Endometrial microvascular endothelial cells (primary cell): ENCODE measurements at regions not wholly inside any gene's neighbourhood (a gene's known extent, or its start where the extent isn't known, plus 50 kb on each side); places are given as distances from the start of the nearest gene placed in this dataset.
"Not testable (repeated sequence)": the region's sequence is repeated elsewhere in the genome, so short reads cannot be mapped to it uniquely, and the experiment has no call there.

Experiments
- in situ Hi-C: cut with HindIII; loops from 2 replicates; pipeline ENCODE4 v1.10.0; 2017; ENCODE audit warnings: low sequenced_read_pairs, low pct_unique_long_range_greater_than_20kb; ENCODE audit errors: inconsistent ontology term

DNA sequence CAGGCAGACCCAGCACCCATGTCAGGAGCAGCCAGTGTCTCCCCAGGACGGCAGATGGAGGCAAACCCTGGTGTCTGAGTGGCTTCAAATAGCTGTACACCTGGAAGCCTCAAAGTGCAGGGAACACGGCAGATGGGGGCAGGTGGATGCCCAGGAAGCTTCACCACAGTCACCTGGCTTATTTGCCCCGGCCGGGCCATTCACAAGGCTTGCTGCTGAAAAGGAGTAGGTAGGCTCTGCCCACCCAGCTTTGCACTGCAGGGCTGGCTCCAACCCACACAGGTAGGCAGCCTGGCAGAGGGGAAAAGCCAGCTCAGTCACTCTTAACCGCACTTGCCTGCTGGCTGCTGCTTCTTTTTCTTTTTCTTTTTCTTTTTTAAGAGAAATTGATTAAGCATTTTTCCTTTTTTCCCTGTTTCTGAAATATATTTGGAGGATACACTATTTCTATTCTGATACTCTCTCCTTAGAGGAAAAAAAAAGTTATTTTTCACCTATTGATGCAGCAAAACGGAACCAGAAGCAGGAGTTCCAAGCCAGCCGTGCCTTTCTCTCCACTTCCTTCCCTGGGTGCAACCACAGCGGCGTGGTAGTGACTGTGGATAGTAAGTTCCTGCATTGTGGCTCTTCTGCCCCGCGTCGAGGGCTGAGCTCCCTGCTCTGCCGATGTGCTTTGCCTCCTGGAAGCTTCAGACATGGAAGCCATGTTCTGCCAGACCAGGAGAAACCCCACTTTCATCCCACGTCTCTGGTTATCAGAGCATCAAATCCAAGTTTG is 118.3 kb downstream of the KLF6 start:
- in situ Hi-C loops: no loop called here

DNA sequence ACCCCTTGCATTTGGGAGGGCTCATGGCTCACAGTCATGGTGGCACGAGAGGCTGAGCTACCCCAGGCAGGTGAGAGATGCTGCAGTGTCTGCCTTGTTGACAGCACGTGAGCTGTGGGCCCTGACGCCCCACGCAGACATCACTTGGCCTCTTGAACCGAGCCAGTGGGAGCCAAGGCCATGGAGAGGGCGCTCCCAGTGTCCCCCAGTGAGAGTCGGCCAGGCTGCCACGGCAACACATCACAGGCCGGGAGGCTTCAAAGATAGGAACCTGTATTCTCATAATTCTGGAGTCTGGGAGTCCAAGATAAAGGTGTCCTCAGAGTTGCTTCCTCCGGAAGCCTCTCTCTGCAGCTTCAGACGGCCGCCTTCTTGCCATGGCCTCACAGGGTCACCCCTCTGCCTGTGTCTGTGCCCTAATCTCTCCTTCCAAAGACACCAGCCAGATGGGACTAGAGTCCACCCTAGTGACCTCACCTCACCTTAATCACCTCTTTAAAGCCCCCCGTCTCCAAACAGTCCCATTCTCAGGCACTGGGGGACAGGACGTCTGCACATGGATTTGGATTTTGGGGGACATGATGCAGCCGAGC is 119.6 kb downstream of the KLF6 start:
- in situ Hi-C loops: no loop called here

DNA sequence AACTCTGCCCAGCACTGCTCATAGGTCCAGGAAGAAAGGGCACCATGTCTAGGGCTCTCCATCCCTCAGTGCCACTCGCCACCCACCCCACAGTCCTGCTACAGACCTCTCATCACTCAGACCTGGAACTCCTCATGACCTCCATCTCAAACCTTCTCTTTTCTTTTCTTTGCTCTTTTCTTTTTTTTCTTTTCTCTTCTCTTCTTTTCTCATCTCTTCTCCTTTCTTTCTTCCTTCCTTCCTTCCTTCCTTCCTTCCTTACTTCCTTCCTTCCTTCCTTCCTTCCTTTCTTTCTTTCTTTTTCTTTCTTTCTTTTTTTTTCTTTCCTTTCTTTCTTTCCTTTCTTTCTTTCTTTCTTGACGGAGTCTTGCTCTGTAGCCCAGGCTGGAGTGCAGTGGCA is 122.2 kb downstream of the KLF6 start:
- in situ Hi-C loops: no loop called here

DNA sequence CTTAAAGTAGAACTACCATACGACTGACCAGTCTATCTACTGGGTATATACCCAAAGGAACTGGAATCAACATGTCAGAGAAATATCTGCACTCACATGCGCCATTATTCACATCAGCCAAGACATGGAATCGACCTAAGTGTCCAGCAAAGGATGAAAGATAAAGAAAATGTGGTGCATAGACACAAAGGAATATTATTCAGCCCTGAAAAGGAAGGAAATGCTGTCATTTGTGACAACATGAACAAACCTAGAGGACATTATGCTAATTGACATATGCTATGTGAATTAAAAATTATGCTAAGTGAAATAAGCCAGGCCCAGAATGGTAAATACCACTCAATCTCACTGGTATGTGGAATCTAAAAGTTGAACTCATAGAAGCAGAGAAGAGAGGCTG is 123.7 kb downstream of the KLF6 start:
- in situ Hi-C loops: no loop called here

DNA sequence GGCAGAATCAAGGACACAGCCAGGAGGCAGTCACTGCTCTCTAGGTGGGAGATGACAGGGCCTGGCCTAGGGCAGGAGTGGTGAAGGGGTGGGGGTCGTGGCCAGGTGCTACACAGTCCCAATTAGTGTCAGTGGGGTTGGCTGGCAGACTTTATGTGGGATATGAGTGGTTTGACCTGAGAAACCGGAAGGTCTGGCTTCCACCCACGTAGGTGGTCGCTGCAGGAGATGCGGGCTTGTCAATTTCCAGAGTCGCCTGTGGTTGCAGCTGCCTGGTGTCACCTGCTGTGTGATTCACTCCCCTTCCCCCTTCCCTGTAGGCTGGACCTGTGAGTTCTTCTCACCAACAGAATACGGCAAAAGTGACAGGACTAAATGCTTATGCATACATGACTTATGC is 124.3 kb downstream of the KLF6 start:
- in situ Hi-C loops: no loop called here

DNA sequence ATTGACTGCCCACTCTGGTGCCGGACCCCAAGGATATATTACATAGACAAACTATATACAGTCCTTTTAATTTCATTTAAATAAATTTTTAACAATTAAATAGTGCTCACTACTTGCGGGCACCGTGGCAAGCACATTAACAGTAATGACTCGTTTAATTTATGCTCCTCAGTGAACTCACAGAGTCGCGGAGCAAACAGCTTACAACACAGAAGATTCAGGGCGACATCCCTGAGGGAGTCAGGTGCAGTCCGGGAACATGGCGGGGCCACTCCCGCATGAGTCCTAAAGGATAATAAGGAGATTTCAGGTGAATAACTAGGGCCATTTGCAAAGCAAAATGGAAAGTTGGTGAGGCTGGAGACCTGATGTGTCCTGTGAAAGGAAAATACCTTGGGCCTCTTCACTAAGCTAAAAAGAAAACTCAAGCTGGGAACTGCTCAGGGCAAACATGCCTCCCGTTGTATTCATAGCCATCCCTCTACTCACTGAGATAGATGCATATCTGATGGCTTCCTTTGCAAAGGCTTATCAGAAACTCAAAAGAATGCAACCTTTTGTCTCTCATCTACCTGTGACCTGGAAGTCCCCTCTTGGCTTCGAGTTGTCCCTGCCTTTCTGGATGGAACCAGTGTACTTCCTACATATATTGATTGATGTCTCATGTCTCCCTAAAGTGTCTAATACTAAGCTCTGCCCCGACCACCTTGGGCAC is 125.6 kb downstream of the KLF6 start:
- in situ Hi-C loops: no loop called here

DNA sequence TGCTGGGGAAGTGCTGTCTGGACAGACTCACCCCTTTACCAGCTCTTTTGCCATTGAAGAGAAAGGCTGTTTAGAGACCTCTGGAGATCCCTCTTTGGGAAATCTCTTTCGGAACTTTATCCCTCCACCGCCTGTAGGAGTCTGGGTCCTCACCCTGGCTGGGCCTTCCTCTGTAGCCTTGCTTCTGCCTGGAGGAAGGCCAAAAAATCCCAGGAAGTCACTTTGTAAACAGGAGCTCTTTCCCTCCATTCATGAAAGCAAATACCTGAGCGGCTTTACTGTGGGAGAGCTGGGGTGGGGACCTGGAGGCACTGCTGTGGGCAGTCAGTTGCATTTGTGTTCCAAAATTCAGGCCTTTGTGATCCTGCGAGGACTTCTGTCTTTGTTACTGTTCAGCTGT is 126.2 kb downstream of the KLF6 start:
- in situ Hi-C loops: no loop called here

DNA sequence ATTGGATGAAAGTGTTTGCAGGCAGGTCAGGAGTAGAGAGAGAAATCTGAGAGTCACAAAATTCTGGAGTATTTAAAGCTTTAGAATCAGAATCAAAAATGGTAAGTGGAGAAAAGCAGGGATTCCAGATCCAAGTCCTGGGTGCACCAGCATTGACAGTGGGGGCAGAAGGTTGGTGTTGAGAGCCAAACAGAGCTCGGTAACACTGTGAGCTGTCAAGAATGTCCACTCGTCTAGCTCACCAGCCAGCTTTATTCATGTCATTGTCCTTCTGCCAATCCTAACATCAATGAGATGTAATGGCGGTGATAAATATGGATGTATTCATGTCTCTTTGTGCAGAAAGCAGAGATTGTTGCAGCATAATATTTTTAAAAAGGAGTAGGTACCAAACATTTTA is 128.8 kb downstream of the KLF6 start:
- in situ Hi-C loops: no loop called here

DNA sequence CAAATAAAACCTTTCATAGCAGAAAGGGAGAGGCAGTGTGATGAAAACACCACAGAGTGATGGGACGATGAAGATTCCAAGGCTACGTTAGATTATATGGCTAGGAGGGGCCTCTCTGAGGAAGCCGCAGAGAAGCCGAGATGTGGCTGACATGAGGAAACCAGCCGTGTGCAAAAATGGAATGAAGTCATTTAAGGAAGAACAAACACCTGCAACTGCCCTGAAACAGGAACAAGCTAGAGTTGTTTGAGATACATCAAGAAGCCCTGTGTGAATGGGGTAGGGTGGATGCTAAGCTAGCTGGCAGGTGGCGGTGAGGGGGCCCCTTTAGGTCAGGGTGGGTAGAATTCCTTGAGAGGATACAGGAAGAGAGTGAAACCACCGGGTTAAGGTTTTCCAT is 129.5 kb downstream of the KLF6 start:
- in situ Hi-C loops: no loop called here

DNA sequence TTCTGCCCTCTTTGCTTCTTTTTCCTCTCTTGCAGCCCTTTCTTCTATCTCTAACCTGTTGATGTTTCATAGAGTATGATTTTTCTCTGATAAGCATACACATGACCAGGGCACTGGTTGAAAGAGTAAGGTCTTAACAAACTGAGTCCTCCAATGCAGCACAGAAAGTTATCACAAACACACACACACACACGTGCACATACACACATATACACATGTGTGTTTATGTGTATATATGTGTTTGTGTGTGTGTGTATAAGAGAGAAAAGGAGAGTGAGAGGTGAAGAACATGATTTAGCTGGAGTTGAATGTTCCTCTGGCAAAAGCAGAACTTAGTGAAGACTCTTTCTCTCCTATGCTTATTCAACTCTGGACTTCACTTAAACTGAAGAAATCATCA is 130.0 kb downstream of the KLF6 start:
- in situ Hi-C loops: no loop called here

DNA sequence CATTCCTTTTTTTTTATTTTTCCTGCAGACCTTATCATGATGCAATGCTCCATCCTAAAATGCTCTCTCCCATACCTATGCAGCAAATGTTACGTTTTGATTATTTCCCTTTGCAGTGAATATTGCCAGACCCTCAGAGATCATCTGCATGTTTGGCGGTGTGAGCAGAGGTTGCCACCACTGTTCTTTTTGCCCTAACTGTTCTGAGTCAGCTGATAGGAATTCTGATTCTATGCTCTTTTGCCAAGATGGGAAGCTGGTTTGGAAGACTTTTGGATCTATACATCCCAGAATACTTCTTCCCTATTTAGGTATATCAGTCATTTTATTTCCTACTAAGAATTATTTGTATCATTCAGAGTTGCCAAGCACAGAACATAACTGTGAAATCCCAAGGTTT is 130.5 kb downstream of the KLF6 start:
- in situ Hi-C loops: no loop called here

DNA sequence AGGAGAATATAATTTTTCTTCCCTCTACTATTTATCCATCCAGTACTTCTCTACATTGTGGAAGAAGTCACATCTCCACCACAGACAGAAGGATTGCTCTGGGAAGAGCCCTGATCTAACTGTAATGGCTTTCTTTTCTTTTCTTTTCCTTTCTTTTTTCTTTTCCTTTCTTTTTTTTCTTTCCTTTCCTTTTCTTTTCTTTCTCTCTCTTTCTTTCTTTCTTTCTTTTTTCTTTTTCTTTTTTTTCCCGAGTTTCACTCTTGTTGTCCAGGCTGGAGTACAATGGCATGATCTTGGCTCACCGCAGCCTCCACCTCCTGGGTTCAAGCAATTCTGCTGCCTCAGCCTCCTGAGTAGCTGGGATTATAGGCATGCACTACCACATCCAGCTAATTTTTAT is 131.7 kb downstream of the KLF6 start:
- in situ Hi-C loops: not testable (repeated sequence)

DNA sequence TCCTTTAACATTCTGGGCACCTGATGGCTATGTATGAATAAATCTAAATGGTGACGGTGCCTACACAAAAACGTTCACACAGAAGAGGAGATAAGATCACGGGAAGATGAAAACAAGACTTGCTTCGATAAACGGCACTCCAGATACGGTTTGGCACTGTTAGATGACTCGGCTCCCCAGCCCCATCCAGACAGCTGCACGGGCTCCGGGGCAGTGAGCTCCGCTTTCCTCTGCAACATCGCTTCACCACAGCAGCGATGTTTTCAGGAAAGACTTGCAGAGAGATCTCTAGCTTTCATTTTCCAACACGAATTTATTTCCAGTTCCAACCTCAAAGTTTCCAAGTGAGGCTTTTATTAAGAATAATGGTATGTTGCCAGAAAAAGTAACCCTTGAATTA is 132.1 kb downstream of the KLF6 start:
- in situ Hi-C loops: no loop called here

DNA sequence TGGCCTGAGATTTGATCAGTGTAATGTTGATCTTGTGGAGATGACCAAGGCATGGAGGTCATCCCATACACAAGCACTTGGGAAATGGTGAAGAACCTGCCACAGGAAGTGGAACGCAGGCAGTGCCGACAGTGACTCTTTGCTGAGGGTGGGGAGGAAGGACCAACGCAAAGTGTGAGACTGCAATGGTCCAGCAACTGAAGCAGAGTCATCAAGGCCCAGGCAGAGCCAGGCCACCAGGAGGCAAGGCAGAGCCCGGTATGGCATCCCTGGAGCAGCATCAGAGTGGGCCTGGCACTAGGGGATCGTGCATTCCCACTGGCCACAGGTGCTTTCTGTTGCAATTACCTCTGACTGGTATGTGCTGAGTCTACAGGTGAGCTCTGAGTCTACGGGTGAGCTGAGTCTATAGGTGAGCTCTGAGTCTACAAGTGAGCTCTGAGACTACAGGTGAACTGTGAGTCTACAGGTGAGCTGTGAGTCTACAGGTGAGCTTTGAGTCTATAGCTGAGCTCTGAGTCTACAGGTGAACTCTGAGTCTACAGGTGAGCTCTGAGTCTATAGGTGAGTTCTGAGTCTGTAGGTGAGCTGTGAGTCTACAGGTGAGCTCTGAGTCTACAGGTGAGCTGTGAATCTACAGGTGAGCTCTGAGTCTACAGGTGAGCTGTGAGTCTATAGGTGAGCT is 132.9 kb downstream of the KLF6 start:
- in situ Hi-C loops: no loop called here

DNA sequence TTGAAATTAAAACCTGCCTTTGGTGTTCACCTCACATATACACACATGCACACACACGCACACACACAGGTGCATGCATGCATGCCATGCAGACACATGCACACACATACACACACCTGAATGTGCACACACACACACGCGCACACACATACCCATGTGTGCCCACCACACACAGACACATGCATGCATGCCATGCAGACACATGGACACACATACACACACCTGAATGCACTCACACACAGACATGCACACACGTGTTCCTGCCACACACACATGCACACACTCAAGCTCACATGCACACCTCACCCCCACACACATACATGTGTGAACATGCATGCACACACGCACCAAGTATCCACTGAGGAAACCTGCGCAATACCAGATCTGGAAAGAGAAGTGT is 136.4 kb downstream of the KLF6 start:
- in situ Hi-C loops: no loop called here

DNA sequence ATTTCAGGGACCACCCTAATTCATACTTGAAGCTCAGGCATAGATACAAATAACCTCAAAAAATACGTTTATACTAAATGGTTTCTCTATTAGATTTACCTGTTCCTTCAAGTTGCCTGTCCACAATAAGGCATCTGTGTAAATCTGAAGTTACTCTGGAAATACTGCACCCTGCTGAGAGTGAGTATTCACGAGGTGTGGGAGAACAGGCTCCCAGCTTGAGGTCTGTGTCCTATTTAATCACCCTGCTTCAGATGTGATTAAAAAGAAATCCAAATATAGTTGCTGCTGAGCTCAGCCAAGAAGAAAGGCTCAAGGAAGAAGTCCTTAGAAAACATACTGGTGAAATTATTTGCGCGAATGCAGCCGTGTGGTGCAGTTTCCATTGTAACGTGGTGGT is 136.8 kb downstream of the KLF6 start:
- in situ Hi-C loops: no loop called here

DNA sequence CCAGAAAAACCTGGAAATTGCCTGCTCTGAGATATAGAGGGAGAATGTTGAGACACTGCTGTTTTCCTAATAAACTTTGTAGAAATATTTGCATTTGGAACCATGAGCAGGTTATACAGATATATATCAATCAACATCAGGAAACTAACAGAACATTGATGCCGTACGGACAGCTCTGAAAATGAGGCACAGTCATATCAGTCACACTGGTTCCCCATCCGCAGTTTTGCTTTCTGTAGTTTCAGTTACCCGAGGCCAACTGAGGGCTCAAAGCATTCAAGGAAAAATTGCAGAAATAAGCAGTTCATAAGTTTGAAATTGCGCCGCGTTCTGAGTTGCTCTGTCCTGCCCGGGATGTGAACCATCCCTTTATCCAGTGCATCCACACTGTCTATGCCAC is 137.9 kb downstream of the KLF6 start:
- in situ Hi-C loops: no loop called here

DNA sequence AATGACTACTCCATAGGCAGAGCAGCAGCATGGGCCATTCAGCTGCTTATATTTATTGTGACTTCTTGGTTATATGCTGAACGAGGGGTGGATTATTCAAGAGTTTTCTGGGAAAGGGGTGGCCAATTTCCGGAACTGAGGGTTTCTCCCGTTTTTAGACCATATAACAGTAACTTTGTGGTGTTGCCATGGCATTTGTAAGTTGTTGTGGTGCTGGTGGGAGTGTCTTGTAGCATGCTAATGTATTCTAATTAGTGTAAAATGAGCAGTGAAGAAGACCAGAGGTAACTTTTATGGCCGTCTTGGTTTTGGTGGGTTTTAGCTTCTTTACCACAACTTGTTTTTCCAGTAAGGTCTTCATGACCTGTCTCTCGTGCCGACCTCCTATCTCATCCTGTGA is 139.6 kb downstream of the KLF6 start:
- in situ Hi-C loops: no loop called here

DNA sequence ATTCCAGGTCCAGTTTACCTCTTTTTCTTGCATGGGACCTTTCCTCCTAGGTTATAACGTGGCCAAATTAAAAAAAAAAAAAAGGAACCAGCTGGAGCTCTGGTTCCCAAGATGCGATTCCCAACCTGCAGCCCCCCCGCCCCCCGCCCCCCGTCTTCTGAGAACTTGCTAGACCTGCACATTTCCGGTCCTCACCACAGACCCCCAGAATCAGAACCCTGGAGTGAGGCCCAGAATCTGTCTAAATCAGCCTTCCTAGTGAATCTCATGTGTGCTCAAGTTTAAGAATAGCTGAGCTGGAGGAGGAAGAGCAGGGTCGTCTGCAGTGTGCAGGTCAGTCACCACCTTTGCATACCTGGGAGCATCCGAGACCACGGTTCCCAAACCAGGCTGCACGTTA is 144.2 kb downstream of the KLF6 start:
- in situ Hi-C loops: no loop called here

DNA sequence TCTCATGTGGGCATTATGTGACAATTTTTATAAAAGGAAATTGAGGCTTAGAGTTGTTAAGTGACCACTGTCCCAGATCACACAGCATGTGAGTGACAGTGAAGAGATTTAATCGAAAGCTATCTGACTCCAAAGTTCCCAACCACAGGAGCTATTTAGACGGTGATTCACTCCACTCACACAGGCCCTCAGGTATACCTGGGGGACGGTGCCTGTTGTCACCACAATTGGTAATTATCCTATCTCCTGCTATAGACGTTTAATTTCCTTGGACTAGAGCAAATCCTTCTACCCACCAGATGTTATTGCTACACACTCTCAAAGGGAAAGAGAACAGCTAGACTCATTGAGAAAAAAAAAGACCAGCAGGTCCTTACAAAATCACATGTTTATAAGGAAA is 145.5 kb downstream of the KLF6 start:
- in situ Hi-C loops: no loop called here
